Muscle layer of duodenum (tissue), 2 donors: ENCODE measurements at regions not wholly inside any gene's neighbourhood (a gene's known extent, or its start where the extent isn't known, plus 50 kb on each side); places are given as distances from the start of the nearest gene placed in this dataset.

Source experiments
- H3K27ac ChIP-seq: one replicate; pipeline ENCODE4 v1.7.0; 2013; ENCODE audit warnings: mild to moderate bottlenecking, low read length
- H3K27me3 ChIP-seq: one replicate; pipeline ENCODE4 v1.7.0; 2013; ENCODE audit warnings: low read depth, mild to moderate bottlenecking, control low read depth, low read length
- H3K36me3 ChIP-seq, 2 donors: one replicate each; pipeline ENCODE4 v1.7.0; 2013; ENCODE audit warnings: low read length in 2 of 2, control low read depth in 1 of 2, mild to moderate bottlenecking in 1 of 2; ENCODE audit not compliant: insufficient read depth in 2 of 2, control insufficient read depth in 1 of 2
- H3K4me1 ChIP-seq, 2 donors: one replicate each; pipeline ENCODE4 v1.7.0; 2013; ENCODE audit warnings: low read length in 2 of 2, mild to moderate bottlenecking in 2 of 2, control low read depth in 1 of 2, moderate library complexity in 1 of 2; ENCODE audit not compliant: insufficient read depth in 2 of 2, control insufficient read depth in 1 of 2
- H3K4me3 ChIP-seq, 2 donors: one replicate each; pipeline ENCODE4 v1.7.0; 2013; ENCODE audit warnings: low read length in 2 of 2, low read depth in 1 of 2, mild to moderate bottlenecking in 1 of 2
- H3K9me3 ChIP-seq, 2 donors: one replicate each; pipeline ENCODE4 v1.7.0; 2013; ENCODE audit warnings: low read length in 2 of 2, control low read depth in 1 of 2, mild to moderate bottlenecking in 1 of 2; ENCODE audit not compliant: control insufficient read depth in 1 of 2
- donor health status: healthy.

GRCh38 chr4:125944966-125945365 lies 630.2 kb downstream of the FAT4 start:
- no peaks in the 10 kb centered on the region for H3K9me3 ChIP-seq
- no peaks in the 10 kb centered on the region for H3K36me3 ChIP-seq
- H3K4me3 ChIP-seq = no peak overlapping the region
- H3K27ac ChIP-seq = no peak overlapping the region
- no peaks in the 10 kb centered on the region for H3K27me3 ChIP-seq
- H3K4me1 ChIP-seq = no peaks in the 10 kb centered on the region

- Histone ChIP-seq H3K36me3 (no peaks in the 10 kb centered on the region), H3K4me1 (no peaks in the 10 kb centered on the region), H3K27me3 (no peaks in the 10 kb centered on the region), H3K9me3 (no peaks in the 10 kb centered on the region), H3K4me3 (no peak overlapping the region), H3K27ac (no peak overlapping the region)
Observed at GRCh38 chr4:125948021-125948420, 633.3 kb downstream of the FAT4 start.

- H3K27me3 ChIP-seq = no peaks in the 10 kb centered on the region
- H3K4me1 ChIP-seq = no peaks in the 10 kb centered on the region
- H3K4me3 ChIP-seq = no peak overlapping the region
- no peaks in the 10 kb centered on the region for H3K9me3 ChIP-seq
- no peak overlapping the region for H3K27ac ChIP-seq
- no peaks in the 10 kb centered on the region for H3K36me3 ChIP-seq
Observed at GRCh38 chr4:125951261-125951887, 636.6 kb downstream of the FAT4 start.

- Histone ChIP-seq H3K36me3 (no peaks in the 10 kb centered on the region), H3K4me1 (no peaks in the 10 kb centered on the region), H3K27ac (no peak overlapping the region), H3K9me3 (no peaks in the 10 kb centered on the region), H3K4me3 (no peak overlapping the region), H3K27me3 (no peaks in the 10 kb centered on the region)
Observed at GRCh38 chr4:125952631-125953030, 637.9 kb downstream of the FAT4 start.

- Histone ChIP-seq H3K27me3 (no peaks in the 10 kb centered on the region), H3K4me1 (no peaks in the 10 kb centered on the region), H3K27ac (no peak overlapping the region), H3K4me3 (no peak overlapping the region), H3K36me3 (no peaks in the 10 kb centered on the region), H3K9me3 (no peaks in the 10 kb centered on the region)
Observed at GRCh38 chr4:125956276-125956675, 641.5 kb downstream of the FAT4 start.

GRCh38 chr4:125958519-125958918 lies 643.8 kb downstream of the FAT4 start:
- no peaks in the 10 kb centered on the region for H3K9me3 ChIP-seq
- H3K4me1 ChIP-seq = no peaks in the 10 kb centered on the region
- no peak overlapping the region for H3K4me3 ChIP-seq
- H3K36me3 ChIP-seq = no peaks in the 10 kb centered on the region
- H3K27ac ChIP-seq = no peak overlapping the region
- H3K27me3 ChIP-seq = no peaks in the 10 kb centered on the region

- H3K36me3 ChIP-seq = no peaks in the 10 kb centered on the region
- H3K9me3 ChIP-seq = no peaks in the 10 kb centered on the region
- no peaks in the 10 kb centered on the region for H3K4me1 ChIP-seq
- no peaks in the 10 kb centered on the region for H3K27me3 ChIP-seq
- no peak overlapping the region for H3K27ac ChIP-seq
- H3K4me3 ChIP-seq = no peak overlapping the region
Observed at GRCh38 chr4:125961626-125962025, 646.9 kb downstream of the FAT4 start.

- Histone ChIP-seq H3K4me3 (no peak overlapping the region), H3K36me3 (no peaks in the 10 kb centered on the region), H3K27me3 (no peaks in the 10 kb centered on the region), H3K27ac (no peak overlapping the region), H3K9me3 (no peaks in the 10 kb centered on the region), H3K4me1 (no peaks in the 10 kb centered on the region)
Observed at GRCh38 chr4:125975861-125976397, 661.2 kb downstream of the FAT4 start.

- Histone ChIP-seq H3K36me3 (no peaks in the 10 kb centered on the region), H3K27ac (no peak overlapping the region), H3K4me1 (no peaks in the 10 kb centered on the region), H3K27me3 (no peaks in the 10 kb centered on the region), H3K9me3 (no peaks in the 10 kb centered on the region), H3K4me3 (no peak overlapping the region)
Observed at GRCh38 chr4:125979950-125980349, 665.2 kb downstream of the FAT4 start.

GRCh38 chr4:125983168-125983567 lies 668.4 kb downstream of the FAT4 start:
- no peaks in the 10 kb centered on the region for H3K27me3 ChIP-seq
- H3K9me3 ChIP-seq = no peaks in the 10 kb centered on the region
- no peak overlapping the region for H3K4me3 ChIP-seq
- H3K36me3 ChIP-seq = no peaks in the 10 kb centered on the region
- no peaks in the 10 kb centered on the region for H3K4me1 ChIP-seq
- H3K27ac ChIP-seq = no peak overlapping the region

- H3K9me3 ChIP-seq = no peaks in the 10 kb centered on the region
- H3K4me1 ChIP-seq = peaks cover 0 to 4% of the 10 kb centered on the region in 2 donors
- H3K27ac ChIP-seq = no peak overlapping the region
- H3K27me3 ChIP-seq = no peaks in the 10 kb centered on the region
- H3K4me3 ChIP-seq = no peak overlapping the region
- no peaks in the 10 kb centered on the region for H3K36me3 ChIP-seq
Observed at GRCh38 chr4:125985856-125986255, 671.1 kb downstream of the FAT4 start.

GRCh38 chr4:125986307-125986706 lies 671.6 kb downstream of the FAT4 start:
- Histone ChIP-seq H3K4me3 (no peak overlapping the region), H3K27me3 (no peaks in the 10 kb centered on the region), H3K9me3 (no peaks in the 10 kb centered on the region), H3K27ac (no peak overlapping the region), H3K36me3 (no peaks in the 10 kb centered on the region), H3K4me1 (peaks cover 0 to 6% of the 10 kb centered on the region in 2 donors)
